ENCODE measurements at regions not wholly inside any gene's neighbourhood (a gene's known extent, or its start where the extent isn't known, plus 50 kb on each side); places are given as distances from the start of the nearest gene placed in this dataset.

DNA sequence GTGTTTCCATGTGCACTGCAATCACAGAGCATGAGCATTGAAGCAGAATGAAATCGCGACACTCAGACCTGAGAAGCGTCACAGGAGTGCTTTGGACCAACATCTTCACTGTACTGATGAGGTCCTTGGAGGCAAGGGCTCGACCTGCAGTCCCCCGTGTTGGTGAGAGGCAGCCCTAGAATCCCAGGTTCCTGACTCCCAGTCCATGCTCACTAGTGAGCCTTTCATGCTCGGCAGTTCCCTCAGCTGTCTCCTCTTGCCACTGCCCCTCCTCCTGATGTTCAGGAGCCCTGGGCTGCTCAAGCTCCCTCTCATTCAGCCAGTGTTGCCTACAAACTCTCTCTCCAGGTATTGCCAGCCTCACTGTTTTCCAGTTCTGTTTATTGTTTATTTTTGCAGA is 291.4 kb downstream of the DYSF start:
- TF ChIP-seq POLR2A (IDR thresholded peaks at IDR 0.05) (no peak), EP300 (IDR thresholded peaks at IDR 0.05) (no peak), POLR2AphosphoS5 (IDR thresholded peaks at IDR 0.05) (no peak)
- TF ChIP-seq, protein P1, sequence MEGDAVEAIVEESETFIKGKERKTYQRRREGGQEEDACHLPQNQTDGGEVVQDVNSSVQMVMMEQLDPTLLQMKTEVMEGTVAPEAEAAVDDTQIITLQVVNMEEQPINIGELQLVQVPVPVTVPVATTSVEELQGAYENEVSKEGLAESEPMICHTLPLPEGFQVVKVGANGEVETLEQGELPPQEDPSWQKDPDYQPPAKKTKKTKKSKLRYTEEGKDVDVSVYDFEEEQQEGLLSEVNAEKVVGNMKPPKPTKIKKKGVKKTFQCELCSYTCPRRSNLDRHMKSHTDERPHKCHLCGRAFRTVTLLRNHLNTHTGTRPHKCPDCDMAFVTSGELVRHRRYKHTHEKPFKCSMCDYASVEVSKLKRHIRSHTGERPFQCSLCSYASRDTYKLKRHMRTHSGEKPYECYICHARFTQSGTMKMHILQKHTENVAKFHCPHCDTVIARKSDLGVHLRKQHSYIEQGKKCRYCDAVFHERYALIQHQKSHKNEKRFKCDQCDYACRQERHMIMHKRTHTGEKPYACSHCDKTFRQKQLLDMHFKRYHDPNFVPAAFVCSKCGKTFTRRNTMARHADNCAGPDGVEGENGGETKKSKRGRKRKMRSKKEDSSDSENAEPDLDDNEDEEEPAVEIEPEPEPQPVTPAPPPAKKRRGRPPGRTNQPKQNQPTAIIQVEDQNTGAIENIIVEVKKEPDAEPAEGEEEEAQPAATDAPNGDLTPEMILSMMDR (IDR thresholded peaks at IDR 0.05): no peak

All from stomach (tissue), 4 donors.